Small intestine (tissue), 7 donors: ENCODE measurements at regions not wholly inside any gene's neighbourhood (a gene's known extent, or its start where the extent isn't known, plus 50 kb on each side); places are given as distances from the start of the nearest gene placed in this dataset.
"Not testable (repeated sequence)": the region's sequence is repeated elsewhere in the genome, so short reads cannot be mapped to it uniquely, and the experiment has no call there.

ENCODE experiments used
- DNase-seq, 2 donors: peaks; one replicate each; pipeline versions ENCODE4 v3.0.0 to v3.0.0-alpha.2; 2013
- FAIRE-seq: peaks from 2 replicates; lab custom pipeline; 2012; peaks lifted over from hg19 to GRCh38; lab: Jason Lieb, UNC
- H3K27ac ChIP-seq, 3 donors: one replicate each; pipeline ENCODE4 v1.5.1; 2013; ENCODE audit warnings: low read length in 2 of 3, mild to moderate bottlenecking in 2 of 3, control low read depth in 1 of 3, inconsistent platforms in 1 of 3, low read depth in 1 of 3, moderate library complexity in 1 of 3
- H3K27me3 ChIP-seq, 3 donors: one replicate each; pipeline ENCODE4 v1.6.1; 2013; ENCODE audit warnings: low read length in 3 of 3, inconsistent platforms in 1 of 3; ENCODE audit not compliant: control insufficient read depth in 3 of 3, insufficient read depth in 3 of 3
- H3K36me3 ChIP-seq, 3 donors: one replicate each; pipeline ENCODE4 v1.6.1; 2013; ENCODE audit warnings: low read length in 3 of 3, inconsistent platforms in 1 of 3, low read depth in 1 of 3, mild to moderate bottlenecking in 1 of 3, moderate library complexity in 1 of 3; ENCODE audit not compliant: control insufficient read depth in 3 of 3, insufficient read depth in 2 of 3
- H3K4me1 ChIP-seq, 3 donors: one replicate each; pipeline ENCODE4 v1.6.1; 2013; ENCODE audit warnings: low read length in 2 of 3, inconsistent platforms in 1 of 3, low read depth in 1 of 3, mild to moderate bottlenecking in 1 of 3, moderate library complexity in 1 of 3; ENCODE audit not compliant: control insufficient read depth in 3 of 3, insufficient read depth in 2 of 3
- H3K4me3 ChIP-seq, 3 donors: one replicate each; pipeline ENCODE4 v1.5.1; 2013; ENCODE audit warnings: low read length in 3 of 3, control low read depth in 1 of 3, inconsistent platforms in 1 of 3, low read depth in 1 of 3, mild to moderate bottlenecking in 1 of 3, moderate library complexity in 1 of 3
- H3K9me3 ChIP-seq, 2 donors: one replicate each; pipeline ENCODE4 v1.6.1; 2013; ENCODE audit warnings: low read depth in 1 of 2, low read length in 1 of 2; ENCODE audit not compliant: control insufficient read depth in 2 of 2, insufficient read depth in 1 of 2
- WGBS, 3 donors: extraction: QIAGEN DNeasy Blood & Tissue Kit; methylation state at CpG; one replicate each; pipeline ENCODE4 v1.1.7; 2013; 5-methylcytosine and 5-hydroxymethylcytosine counted together
- donor health status: healthy with polysubstance abuse.
- donor health status: control.
- donor health status: control.
- donor health status: Bipolar disorder and iron deficiency.
- donor health status: healthy.

DNA sequence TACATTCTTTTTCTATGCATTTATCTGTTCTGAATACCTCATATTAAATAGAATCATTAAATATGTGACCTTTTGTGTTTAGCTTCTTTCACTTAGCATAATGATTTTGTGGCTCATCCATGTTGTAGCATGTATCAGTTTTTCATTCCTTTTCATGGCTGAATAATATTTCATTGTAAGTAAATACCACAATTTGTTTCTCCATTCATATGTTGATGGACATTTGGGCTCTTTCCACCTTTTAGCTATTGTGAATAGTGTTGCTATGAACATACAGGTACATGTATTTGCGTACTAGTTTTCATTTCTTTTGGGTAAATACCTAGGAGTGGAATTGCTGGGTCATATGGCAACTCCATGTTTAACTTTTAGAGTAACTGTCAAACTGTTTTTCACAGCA, 85.1 kb downstream of the GNL3L start:
- no peaks in the 10 kb centered on the region for H3K4me1 ChIP-seq
- no peak overlapping the region for H3K27ac ChIP-seq
- no peaks in the 10 kb centered on the region for H3K9me3 ChIP-seq
- H3K36me3 ChIP-seq: no peaks in the 10 kb centered on the region
- DNase-seq: no peak
- no peaks in the 10 kb centered on the region for H3K27me3 ChIP-seq
- no peak for FAIRE-seq
- H3K4me3 ChIP-seq: no peak overlapping the region
- 84 to 100% (median 100%) methylated on average over 1 of the region's 1 CpG for WGBS, 3 donors

DNA sequence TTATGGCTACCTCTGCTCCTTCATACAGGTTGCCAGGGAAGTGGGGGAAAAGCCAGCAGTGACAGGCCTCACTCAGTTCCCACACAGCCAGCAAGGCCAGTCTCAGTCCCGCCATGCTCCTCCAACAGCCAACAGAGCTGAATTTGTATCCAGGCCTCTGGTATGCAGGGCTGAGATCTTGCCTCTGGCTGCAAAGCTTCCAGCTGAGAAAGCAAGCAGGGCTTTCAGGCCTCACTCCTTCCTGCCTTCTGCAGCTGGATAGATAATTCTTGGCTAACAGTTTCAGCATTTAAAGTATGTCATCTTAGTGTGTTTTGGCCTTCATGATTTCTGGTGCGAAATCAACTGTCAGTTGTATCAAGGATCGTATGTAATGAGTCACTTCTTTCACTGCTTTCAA, 103.6 kb downstream of the GNL3L start:
- Histone ChIP-seq H3K27ac (no peak overlapping the region), H3K4me3 (no peak overlapping the region), H3K36me3 (no peaks in the 10 kb centered on the region), H3K4me1 (no peaks in the 10 kb centered on the region), H3K9me3 (no peaks in the 10 kb centered on the region), H3K27me3 (no peaks in the 10 kb centered on the region)
- DNase-seq (no peak), FAIRE-seq (no peak)
- 68 to 84% (median 81%) methylated on average over 3 of the region's 3 CpGs for WGBS, 3 donors

DNA sequence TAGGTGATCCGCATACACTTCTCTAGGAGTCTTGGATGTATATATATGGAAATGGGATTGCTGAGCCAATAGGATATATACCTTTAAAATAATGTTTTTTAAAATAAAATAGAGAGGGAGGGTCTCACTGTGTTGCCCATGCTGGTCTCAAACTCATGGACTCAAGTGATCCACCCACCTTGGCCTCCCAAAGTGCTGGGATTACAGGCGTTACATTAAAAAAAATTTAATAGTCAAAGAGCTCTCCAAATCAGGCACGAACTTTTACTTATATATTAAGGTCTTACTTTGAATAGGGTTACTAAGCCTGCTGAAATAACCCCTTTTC, 109.0 kb downstream of the GNL3L start:
- no peaks in the 10 kb centered on the region for H3K9me3 ChIP-seq
- FAIRE-seq (no peak), DNase-seq (no peak)
- no peaks in the 10 kb centered on the region for H3K4me1 ChIP-seq
- no peaks in the 10 kb centered on the region for H3K27me3 ChIP-seq
- peak overlapping the region in 2 of 3 donors; percentile 96 to 99 for H3K27ac ChIP-seq
- 37 to 50% (median 43%) methylated on average over 3 of the region's 3 CpGs for WGBS, 3 donors
- H3K4me3 ChIP-seq: peak overlapping the region in 1 of 3 donors; percentile 56
- H3K36me3 ChIP-seq: no peaks in the 10 kb centered on the region

DNA sequence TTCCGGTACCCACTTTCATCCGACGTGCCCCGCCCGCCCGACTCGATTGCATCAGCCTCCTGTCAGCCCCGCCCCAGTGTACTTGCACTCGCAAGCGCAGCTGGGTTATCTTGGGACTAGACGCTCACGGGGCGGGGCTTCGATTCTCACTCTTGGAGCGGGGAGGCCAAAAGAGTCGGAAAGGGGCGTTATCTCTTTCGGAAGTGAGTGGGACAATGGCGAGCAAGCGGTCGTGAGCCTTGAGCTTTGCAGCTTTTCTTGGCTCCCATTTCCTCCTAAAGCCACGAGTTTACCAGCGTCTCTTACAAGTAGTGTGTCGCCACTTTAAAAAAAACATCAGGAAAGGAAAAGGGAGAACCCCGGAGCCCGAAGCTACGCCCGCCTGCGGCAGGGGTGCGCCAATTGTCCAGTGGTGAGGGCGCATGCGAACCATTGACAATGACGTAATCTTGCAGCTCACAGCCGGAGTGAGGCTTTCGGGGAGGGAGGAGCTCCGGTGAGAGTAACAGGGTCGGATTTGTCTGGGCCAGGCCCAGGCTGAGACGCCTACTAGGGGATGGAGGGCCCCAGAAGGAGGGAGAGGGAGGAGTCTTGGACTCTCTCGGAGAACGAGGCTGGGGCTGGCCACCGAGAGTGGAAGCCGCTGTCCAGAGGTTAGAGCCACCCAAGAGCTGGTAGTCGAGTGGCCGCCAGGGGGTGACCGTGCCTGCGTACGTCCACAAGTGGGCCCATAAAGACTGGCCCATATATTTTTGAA, 109.5 kb downstream of the GNL3L start:
- WGBS, 3 donors: 1 to 32% (median 8%) methylated on average over 46 to 47 of the region's 47 CpGs
- DNase-seq (peak; percentile 93 to 94), FAIRE-seq (no peak)
- Histone ChIP-seq H3K27me3 (no peaks in the 10 kb centered on the region), H3K27ac (peak overlapping the region; percentile 93 to 99 (median 96)), H3K36me3 (no peaks in the 10 kb centered on the region), H3K4me3 (peak overlapping the region; percentile 33 to 56 (median 41)), H3K9me3 (no peaks in the 10 kb centered on the region), H3K4me1 (no peaks in the 10 kb centered on the region)

DNA sequence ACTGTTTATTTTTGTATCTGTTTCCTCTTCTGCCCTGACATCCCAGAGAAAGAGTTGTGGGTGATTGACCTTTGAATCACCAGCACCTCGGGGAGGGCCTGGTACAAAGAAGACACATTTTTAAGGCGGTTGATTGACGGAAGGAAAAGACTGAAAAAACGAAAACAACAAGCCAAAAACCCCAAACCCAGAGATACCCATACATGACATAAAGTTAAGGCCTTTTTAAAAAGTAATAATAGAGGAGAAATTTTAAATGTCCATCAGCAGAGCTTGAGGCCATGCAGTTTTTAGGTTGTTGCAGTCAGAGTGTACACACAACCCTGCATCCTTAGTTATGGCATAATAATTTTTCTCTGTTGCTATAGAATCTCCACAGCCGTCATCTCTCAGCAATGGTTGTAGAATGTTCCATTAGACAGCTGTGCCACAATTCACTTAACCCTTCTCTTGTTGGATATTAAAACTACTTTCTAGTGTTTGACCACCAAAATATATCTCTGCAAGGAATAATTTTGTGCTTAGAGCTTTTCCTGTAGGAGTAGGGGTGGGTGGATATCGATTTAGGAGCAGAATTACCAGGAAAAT, 110.2 kb downstream of the GNL3L start:
- WGBS, 3 donors: 35 to 58% (median 55%) methylated on average over 6 of the region's 6 CpGs
- H3K4me1 ChIP-seq: no peaks in the 10 kb centered on the region
- H3K4me3 ChIP-seq: peak overlapping the region in 2 of 3 donors; percentile 33 to 56
- no peaks in the 10 kb centered on the region for H3K36me3 ChIP-seq
- FAIRE-seq (no peak), DNase-seq (peak in 1 of 2 donors; percentile 2)
- H3K27ac ChIP-seq: peak overlapping the region; percentile 93 to 99 (median 96)
- H3K9me3 ChIP-seq: no peaks in the 10 kb centered on the region
- no peaks in the 10 kb centered on the region for H3K27me3 ChIP-seq

DNA sequence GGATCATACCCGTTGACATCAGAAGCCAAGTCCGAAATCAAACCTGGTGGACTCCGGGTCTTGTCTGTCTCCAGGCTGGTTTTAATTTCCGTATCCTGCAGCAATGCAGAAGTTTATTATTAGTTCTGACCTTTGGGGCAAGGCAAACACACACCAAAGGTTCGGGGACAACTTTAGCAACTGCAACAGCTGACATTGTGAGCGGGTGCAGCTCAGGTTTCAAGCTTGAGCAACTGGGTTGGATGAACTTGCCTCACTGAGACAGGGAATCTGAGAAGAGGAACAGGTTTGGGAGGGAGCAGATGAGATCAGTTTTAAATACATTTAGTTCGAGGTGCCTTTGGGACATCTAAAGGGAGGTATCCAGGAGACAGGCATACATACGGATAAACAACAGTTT, 110.7 kb downstream of the GNL3L start:
- Histone ChIP-seq H3K27ac (peak overlapping the region in 1 of 3 donors; percentile 99), H3K27me3 (no peaks in the 10 kb centered on the region), H3K36me3 (no peaks in the 10 kb centered on the region), H3K4me3 (no peak overlapping the region), H3K9me3 (no peaks in the 10 kb centered on the region), H3K4me1 (no peaks in the 10 kb centered on the region)
- FAIRE-seq (no peak), DNase-seq (no peak)
- 58 to 78% (median 74%) methylated on average over 8 of the region's 8 CpGs for WGBS, 3 donors

DNA sequence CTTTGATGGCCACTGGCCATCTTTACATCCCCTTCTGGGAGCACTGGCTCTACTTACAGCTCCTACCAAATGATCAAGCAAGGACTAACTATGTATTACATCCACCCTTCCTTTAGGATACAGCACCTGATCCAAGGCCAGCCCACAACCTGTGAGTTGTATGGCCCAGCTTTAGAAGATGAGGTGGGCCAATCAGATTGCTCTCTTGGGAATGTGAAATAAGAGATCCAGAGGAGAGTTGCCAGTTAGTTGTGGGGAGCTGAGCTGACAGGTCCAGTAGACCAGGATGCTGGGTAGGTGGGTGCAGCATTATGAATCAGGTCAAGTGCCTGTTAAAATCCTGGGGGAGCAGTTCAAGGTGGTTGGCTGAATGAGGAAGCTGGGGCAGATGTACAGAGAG, 111.5 kb downstream of the GNL3L start:
- no peak for FAIRE-seq
- DNase-seq: no peak
- H3K36me3 ChIP-seq: no peaks in the 10 kb centered on the region
- H3K9me3 ChIP-seq: no peaks in the 10 kb centered on the region
- no peaks in the 10 kb centered on the region for H3K27me3 ChIP-seq
- no peaks in the 10 kb centered on the region for H3K4me1 ChIP-seq
- no peak overlapping the region for H3K4me3 ChIP-seq
- no peak overlapping the region for H3K27ac ChIP-seq

DNA sequence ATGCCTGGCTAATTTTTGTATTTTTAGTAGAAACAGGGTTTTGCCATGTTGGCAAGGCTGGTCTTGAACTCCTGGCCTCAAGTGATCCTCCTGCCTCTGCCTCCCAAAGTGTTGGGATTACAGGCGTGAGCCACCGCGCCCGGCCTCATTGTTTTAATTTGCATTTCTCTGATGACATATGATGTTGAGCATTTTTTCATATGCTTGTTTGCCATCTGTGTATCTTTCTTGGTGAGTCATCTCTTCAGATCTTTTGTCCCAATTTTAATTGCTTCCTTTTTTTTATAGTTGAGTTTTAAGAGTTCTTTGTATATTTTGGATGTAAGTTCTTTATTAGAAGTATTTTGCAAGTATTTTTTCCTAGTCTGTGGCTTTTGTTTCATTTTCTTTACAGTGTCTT, 117.6 kb downstream of the GNL3L start:
- peak; percentile 67 for FAIRE-seq
- not testable (repeated sequence) for H3K4me3 ChIP-seq, H3K4me1 ChIP-seq, H3K9me3 ChIP-seq, H3K36me3 ChIP-seq, H3K27ac ChIP-seq, DNase-seq, H3K27me3 ChIP-seq
- 88 to 97% (median 91%) methylated on average over 4 of the region's 4 CpGs for WGBS, 3 donors
